C4-2B (cell line): ENCODE measurements at regions not wholly inside any gene's neighbourhood (a gene's known extent, or its start where the extent isn't known, plus 50 kb on each side); places are given as distances from the start of the nearest gene placed in this dataset.
"Not testable (repeated sequence)": the region's sequence is repeated elsewhere in the genome, so short reads cannot be mapped to it uniquely, and the experiment has no call there.

Experiments
- ZFX ChIP-seq: fragments of 450-650 bp; IDR thresholded peaks from 2 replicates; pipeline ENCODE4 v1.6.1; 2017
- TF ChIP-seq, protein P1 (sequence below): fragments of 450-650 bp; conservative IDR thresholded peaks from 2 replicates; pipeline ENCODE4 v1.5.1; 2017; ENCODE audit warnings: mild to moderate bottlenecking

DNA sequence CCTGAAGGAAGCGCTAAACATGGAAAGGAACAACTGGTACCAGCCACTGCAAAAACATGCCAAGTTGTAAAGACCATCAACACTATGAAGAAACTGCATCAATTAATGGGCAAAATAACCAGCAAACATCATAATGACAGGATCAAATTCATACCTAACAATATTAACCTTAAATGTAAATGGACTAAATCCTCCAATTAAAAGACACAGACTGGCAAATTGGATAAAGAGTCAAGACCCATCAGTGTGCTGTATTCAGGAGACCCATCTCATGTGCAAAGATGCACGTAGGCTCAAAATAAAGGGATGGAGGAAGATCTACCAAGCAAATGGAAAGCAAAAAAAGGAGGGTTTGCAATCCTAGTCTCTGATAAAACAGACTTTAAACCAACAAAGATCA lies 111.3 kb upstream of the PIK3R1 start:
- TF ChIP-seq, protein P1, sequence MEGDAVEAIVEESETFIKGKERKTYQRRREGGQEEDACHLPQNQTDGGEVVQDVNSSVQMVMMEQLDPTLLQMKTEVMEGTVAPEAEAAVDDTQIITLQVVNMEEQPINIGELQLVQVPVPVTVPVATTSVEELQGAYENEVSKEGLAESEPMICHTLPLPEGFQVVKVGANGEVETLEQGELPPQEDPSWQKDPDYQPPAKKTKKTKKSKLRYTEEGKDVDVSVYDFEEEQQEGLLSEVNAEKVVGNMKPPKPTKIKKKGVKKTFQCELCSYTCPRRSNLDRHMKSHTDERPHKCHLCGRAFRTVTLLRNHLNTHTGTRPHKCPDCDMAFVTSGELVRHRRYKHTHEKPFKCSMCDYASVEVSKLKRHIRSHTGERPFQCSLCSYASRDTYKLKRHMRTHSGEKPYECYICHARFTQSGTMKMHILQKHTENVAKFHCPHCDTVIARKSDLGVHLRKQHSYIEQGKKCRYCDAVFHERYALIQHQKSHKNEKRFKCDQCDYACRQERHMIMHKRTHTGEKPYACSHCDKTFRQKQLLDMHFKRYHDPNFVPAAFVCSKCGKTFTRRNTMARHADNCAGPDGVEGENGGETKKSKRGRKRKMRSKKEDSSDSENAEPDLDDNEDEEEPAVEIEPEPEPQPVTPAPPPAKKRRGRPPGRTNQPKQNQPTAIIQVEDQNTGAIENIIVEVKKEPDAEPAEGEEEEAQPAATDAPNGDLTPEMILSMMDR: not testable (repeated sequence)
- not testable (repeated sequence) for TF ChIP-seq ZFX
